Adipocyte (in vitro differentiated cells): ENCODE measurements at regions not wholly inside any gene's neighbourhood (a gene's known extent, or its start where the extent isn't known, plus 50 kb on each side); places are given as distances from the start of the nearest gene placed in this dataset.

Experiments used
- DNase-seq: peaks from one replicate; pipeline ENCODE4 v3.0.0-alpha.2; 2015; ENCODE audit warnings: low read depth
- H3K27me3 ChIP-seq: replicated peaks from 2 replicates; pipeline ENCODE4 v1.7.0; 2013; ENCODE audit warnings: mild to moderate bottlenecking, low read length, moderate library complexity; ENCODE audit not compliant: control insufficient read depth, insufficient read depth
- H3K36me3 ChIP-seq: 2 replicates; pipeline ENCODE4 v1.7.0; 2013; ENCODE audit warnings: low read length, mild to moderate bottlenecking, moderate library complexity; ENCODE audit not compliant: control insufficient read depth, insufficient read depth, severe bottlenecking
- H3K4me1 ChIP-seq: 2 replicates; pipeline ENCODE4 v1.7.0; 2013; ENCODE audit warnings: mild to moderate bottlenecking, low read length, moderate library complexity; ENCODE audit not compliant: control insufficient read depth, insufficient read depth
- H3K4me3 ChIP-seq: 2 replicates; pipeline ENCODE4 v1.7.0; 2013; ENCODE audit warnings: mild to moderate bottlenecking, low read length, moderate library complexity
- H3K9ac ChIP-seq: 2 replicates; pipeline ENCODE4 v1.7.0; 2013; ENCODE audit warnings: mild to moderate bottlenecking, low read length, moderate library complexity
- H3K9me3 ChIP-seq: 2 replicates; pipeline ENCODE4 v1.7.0; 2013; ENCODE audit warnings: mild to moderate bottlenecking, low read length, moderate library complexity; ENCODE audit not compliant: control insufficient read depth

DNA sequence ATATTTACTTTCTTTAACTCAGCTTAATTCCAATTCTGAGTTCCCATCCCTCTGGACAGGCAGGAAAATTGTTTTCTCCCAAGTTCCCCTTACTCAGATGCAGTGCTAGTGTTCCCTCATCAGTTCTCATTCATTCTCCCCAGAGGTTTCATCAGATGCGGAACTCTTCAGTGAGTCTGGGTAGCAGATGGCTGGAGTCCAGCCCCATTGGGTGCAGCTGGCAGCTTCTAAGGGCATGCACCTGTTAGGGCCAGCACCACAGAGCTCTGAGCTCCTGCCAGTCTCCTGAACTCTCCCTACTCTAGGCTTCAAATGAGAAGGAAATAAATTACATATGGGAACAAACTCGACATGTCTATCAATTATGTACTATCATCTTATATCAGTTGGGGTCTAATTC is 76.6 kb downstream of the SOD2 start:
- DNase-seq: no peak
- H3K36me3 ChIP-seq: peaks cover 11% of the 10 kb centered on the region
- no peak overlapping the region for H3K4me3 ChIP-seq
- H3K27me3 ChIP-seq: no peaks in the 10 kb centered on the region
- H3K4me1 ChIP-seq: no peaks in the 10 kb centered on the region
- peaks cover 13% of the 10 kb centered on the region for H3K9me3 ChIP-seq
- H3K9ac ChIP-seq: no peak overlapping the region

DNA sequence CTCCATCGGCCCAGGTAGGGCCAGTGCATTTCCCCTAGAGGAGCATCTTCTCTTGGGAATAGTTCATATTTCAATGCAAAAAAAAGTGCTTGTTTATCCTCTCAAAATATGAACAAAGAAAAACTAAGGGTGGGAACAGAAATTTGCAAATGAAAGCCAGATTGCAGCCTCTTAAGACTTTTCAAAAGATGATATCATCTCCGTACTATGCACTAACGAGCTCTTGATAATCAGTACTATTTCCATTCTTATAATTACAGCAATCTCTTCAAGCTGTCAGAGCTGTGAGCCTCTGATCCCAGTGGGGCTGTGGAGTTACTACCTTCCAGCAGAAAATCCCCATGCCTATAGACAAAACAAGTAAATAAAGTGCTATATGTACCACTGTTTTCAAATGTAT is 77.1 kb downstream of the SOD2 start:
- no peaks in the 10 kb centered on the region for H3K27me3 ChIP-seq
- H3K4me3 ChIP-seq: no peak overlapping the region
- no peak overlapping the region for H3K9ac ChIP-seq
- DNase-seq: peak; percentile 31
- H3K36me3 ChIP-seq: peaks cover 11% of the 10 kb centered on the region
- peaks cover 13% of the 10 kb centered on the region for H3K9me3 ChIP-seq
- H3K4me1 ChIP-seq: no peaks in the 10 kb centered on the region

DNA sequence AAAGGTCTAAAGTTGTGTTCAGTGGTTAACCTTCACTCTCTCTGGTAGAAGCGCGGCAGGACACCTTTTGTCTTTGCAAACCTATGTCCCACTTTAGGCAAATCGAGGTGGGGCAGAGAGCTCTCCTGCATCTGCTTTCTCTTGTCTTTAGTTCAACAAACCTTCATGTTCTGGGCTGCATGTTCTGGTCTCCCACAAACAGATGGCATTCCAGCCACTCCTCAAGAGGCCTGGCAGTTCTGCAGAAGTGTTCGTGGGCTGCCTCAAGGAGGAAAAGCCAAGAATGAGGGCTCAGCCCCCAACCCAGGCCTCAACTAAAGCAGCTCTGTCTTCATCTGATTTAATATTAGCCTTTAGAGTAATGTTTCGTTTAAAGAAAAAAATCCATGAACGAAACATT is 82.2 kb downstream of the SOD2 start:
- Histone ChIP-seq H3K9ac (no peak overlapping the region), H3K9me3 (no peaks in the 10 kb centered on the region), H3K27me3 (no peaks in the 10 kb centered on the region), H3K4me1 (peaks cover 9% of the 10 kb centered on the region), H3K4me3 (no peak overlapping the region), H3K36me3 (no peaks in the 10 kb centered on the region)
- no peak for DNase-seq

- no peak overlapping the region for H3K4me3 ChIP-seq
- H3K27me3 ChIP-seq: no peaks in the 10 kb centered on the region
- peaks cover 9% of the 10 kb centered on the region for H3K4me1 ChIP-seq
- peak; percentile 57 for DNase-seq
- no peak overlapping the region for H3K9ac ChIP-seq
- no peaks in the 10 kb centered on the region for H3K9me3 ChIP-seq
- no peaks in the 10 kb centered on the region for H3K36me3 ChIP-seq
Measured at GRCh38 chr6:159609652-159610178, 83.3 kb downstream of the SOD2 start.

GRCh38 chr6:159608961-159609651 is 83.9 kb downstream of the SOD2 start:
- H3K36me3 ChIP-seq: no peaks in the 10 kb centered on the region
- H3K4me3 ChIP-seq: no peak overlapping the region
- H3K27me3 ChIP-seq: no peaks in the 10 kb centered on the region
- H3K9me3 ChIP-seq: no peaks in the 10 kb centered on the region
- no peak overlapping the region for H3K9ac ChIP-seq
- DNase-seq: peak; percentile 41
- H3K4me1 ChIP-seq: peaks cover 9% of the 10 kb centered on the region

DNA sequence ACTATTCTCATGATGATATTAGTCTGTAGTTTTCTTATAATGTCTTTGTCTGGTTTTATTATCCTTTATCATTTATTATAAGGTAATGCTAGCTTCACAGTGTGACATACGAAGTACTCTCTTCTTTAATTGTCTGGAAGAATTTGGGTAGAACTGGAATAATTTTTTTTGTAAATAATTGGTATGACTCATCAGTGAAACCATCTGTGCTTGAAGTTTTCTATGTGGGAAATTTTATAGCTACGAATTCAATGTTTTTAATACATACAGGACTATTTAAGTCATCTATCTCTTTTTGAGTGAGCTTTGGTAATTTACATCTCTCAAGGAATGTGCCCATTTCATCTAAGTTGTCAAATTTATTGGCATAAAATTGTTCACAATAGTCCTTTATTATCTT is 86.3 kb downstream of the SOD2 start:
- no peak overlapping the region for H3K4me3 ChIP-seq
- no peaks in the 10 kb centered on the region for H3K36me3 ChIP-seq
- H3K9ac ChIP-seq: no peak overlapping the region
- H3K27me3 ChIP-seq: no peaks in the 10 kb centered on the region
- H3K9me3 ChIP-seq: no peaks in the 10 kb centered on the region
- peaks cover 15% of the 10 kb centered on the region for H3K4me1 ChIP-seq
- peak; percentile 33 for DNase-seq

DNA sequence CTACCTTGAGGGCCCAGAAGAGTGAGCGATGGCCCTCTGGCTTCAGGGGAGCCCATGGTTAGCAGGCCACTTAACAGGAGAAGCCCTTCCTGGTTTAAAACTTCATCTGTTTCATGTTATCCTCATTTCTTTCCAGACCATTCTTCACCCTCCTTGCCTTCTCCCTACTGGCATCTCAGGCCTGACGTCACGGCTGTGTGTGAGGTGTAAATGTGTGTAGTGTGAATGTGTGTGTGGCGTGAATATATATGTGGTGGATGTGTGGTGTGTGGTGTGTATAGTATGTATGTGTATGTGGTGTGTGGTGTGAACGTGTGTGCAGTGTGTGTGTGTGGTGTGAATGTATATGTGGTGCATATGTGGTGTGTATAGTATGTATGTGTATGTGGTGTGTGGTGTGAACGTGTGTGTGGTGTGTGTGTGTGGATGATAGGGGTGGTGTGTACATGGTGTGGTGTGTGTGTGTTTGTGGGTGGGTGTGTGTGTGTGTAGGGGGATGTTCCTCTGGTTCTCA is 88.5 kb downstream of the SOD2 start:
- no peaks in the 10 kb centered on the region for H3K36me3 ChIP-seq
- H3K27me3 ChIP-seq: no peaks in the 10 kb centered on the region
- no peak for DNase-seq
- H3K4me1 ChIP-seq: peaks cover 7% of the 10 kb centered on the region
- H3K9ac ChIP-seq: no peak overlapping the region
- no peaks in the 10 kb centered on the region for H3K9me3 ChIP-seq
- no peak overlapping the region for H3K4me3 ChIP-seq

DNA sequence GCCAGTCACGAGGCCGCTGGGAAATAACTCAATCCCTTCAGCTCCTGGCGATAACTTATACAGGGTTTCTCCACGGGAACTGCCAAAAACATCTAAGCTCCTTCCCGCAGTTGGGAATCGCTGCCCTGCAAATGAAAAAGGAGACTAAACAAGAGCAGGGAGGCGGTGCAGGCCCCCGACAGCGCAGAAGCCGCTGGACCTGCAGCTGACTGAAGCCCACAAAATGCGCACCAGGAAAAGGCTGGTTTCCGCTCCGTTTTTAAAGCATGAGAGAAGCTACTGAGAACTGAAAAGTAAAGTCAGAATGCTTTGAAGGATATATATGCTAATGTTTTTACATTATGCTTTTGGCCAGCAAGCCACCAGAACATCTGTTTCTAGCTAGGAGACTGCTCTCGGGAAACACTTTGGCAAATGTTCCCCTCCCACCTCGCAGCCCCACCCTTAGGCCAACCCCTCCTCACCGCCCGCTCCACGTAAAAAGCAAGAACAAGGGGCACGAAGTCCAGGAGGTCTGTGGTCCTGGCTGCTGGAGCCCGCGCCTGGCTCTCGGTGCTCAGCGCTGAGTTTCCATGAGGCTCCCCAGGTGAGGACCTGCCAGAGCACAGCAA is 90.5 kb downstream of the SOD2 start:
- no peaks in the 10 kb centered on the region for H3K9me3 ChIP-seq
- peaks cover 6% of the 10 kb centered on the region for H3K4me1 ChIP-seq
- peak overlapping the region; percentile 35 for H3K4me3 ChIP-seq
- DNase-seq: no peak
- no peaks in the 10 kb centered on the region for H3K36me3 ChIP-seq
- no peaks in the 10 kb centered on the region for H3K27me3 ChIP-seq
- no peak overlapping the region for H3K9ac ChIP-seq

GRCh38 chr6:159601211-159601610 is 91.8 kb downstream of the SOD2 start:
- Histone ChIP-seq H3K9me3 (no peaks in the 10 kb centered on the region), H3K4me1 (peaks cover 6% of the 10 kb centered on the region), H3K36me3 (no peaks in the 10 kb centered on the region), H3K4me3 (no peak overlapping the region), H3K27me3 (no peaks in the 10 kb centered on the region), H3K9ac (no peak overlapping the region)
- no peak for DNase-seq

GRCh38 chr6:159595173-159595572 is 97.9 kb downstream of the SOD2 start:
- Histone ChIP-seq H3K9me3 (no peaks in the 10 kb centered on the region), H3K27me3 (no peaks in the 10 kb centered on the region), H3K4me3 (peak overlapping the region; percentile 43), H3K9ac (peak overlapping the region; percentile 58), H3K36me3 (no peaks in the 10 kb centered on the region), H3K4me1 (peaks cover 22% of the 10 kb centered on the region)
- peak; percentile 74 for DNase-seq

DNA sequence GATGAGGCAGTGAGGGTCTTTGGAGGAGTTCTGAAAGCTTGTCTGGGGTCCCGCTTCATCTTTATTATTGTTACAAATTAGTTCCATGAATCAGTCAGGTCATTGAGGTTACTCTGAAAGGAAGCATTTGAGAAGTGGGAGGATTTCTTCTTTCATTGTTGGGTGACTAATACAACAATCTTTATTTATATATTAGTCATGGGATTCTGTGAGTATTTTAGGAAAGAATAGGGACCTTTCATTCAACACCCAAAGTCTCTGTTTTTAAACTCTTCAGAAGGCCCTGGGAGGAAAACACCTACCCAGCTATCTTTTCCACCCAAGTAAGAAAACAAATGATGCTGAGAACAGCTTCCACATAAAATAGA is 98.3 kb downstream of the SOD2 start:
- no peaks in the 10 kb centered on the region for H3K36me3 ChIP-seq
- no peaks in the 10 kb centered on the region for H3K27me3 ChIP-seq
- peak overlapping the region; percentile 58 for H3K9ac ChIP-seq
- peak overlapping the region; percentile 43 for H3K4me3 ChIP-seq
- no peaks in the 10 kb centered on the region for H3K9me3 ChIP-seq
- H3K4me1 ChIP-seq: peaks cover 22% of the 10 kb centered on the region
- DNase-seq: peak; percentile 70
